ENCODE measurements at regions not wholly inside any gene's neighbourhood (a gene's known extent, or its start where the extent isn't known, plus 50 kb on each side); places are given as distances from the start of the nearest gene placed in this dataset.

GRCh38 chr5:52419357-52419756 lies 368.4 kb upstream of the ITGA1 start:
- TF ChIP-seq CTCF (IDR thresholded peaks at IDR 0.05), result no peak
- TF ChIP-seq IRF3 (IDR thresholded peaks at IDR 0.05; ENCODE audit: low read depth, low read length), result no peak
- TF ChIP-seq FOXM1 (IDR thresholded peaks at IDR 0.05; ENCODE audit: low read depth), result no peak
